Suprapubic skin (tissue), 4 donors: ENCODE measurements at regions not wholly inside any gene's neighbourhood (a gene's known extent, or its start where the extent isn't known, plus 50 kb on each side); places are given as distances from the start of the nearest gene placed in this dataset.

Source experiments
- CTCF ChIP-seq, 2 donors: fragments of 200-600 bp in 1 of 2; fragments of 450-650 bp in 1 of 2; sonication (generic) in 1 of 2; IDR thresholded peaks; one replicate each; pipeline ENCODE4 v1.5.1; 2016 to 2019; ENCODE audit warnings: antibody characterized with exemption in 2 of 2, mild to moderate bottlenecking in 1 of 2, moderate library complexity in 1 of 2
- POLR2A ChIP-seq, 2 donors: fragments of 450-650 bp; IDR thresholded peaks; one replicate each; pipeline ENCODE4 v1.6.1; 2017; ENCODE audit warnings: antibody characterized with exemption in 2 of 2, mild to moderate bottlenecking in 2 of 2, moderate library complexity in 2 of 2
- POLR2AphosphoS5 ChIP-seq, 3 donors: sonication (generic); formaldehyde crosslinking; IDR thresholded peaks; one replicate each; pipeline ENCODE4 v1.6.1; 2017; ENCODE audit warnings: antibody characterized with exemption in 3 of 3

GRCh38 chr2:236659758-236660150 lies 90.1 kb downstream of the ACKR3 start:
- TF ChIP-seq CTCF (IDR thresholded peaks at IDR 0.05) (no peak), POLR2AphosphoS5 (IDR thresholded peaks at IDR 0.05) (no peak), POLR2A (IDR thresholded peaks at IDR 0.05) (no peak)
